B cell (primary cell): ENCODE measurements at regions not wholly inside any gene's neighbourhood (a gene's known extent, or its start where the extent isn't known, plus 50 kb on each side); places are given as distances from the start of the nearest gene placed in this dataset.

ENCODE experiments used
- ATAC-seq: fragments of 200-7000 bp; cut with Tn5 transposase; one replicate; pipeline ENCODE4 v1.10.0; 2021; ENCODE audit warnings: low read depth, mild to moderate bottlenecking, moderate number of reproducible peaks, moderate library complexity
- CTCF ChIA-PET: fragments of 350-600 bp; sonication (Branson Sonifier 250); formaldehyde crosslinking; loops from one replicate; lab custom pipeline; 2021; ENCODE audit warnings: antibody characterized with exemption, inconsistent platforms; lab: Charles Lee
- POLR2A ChIA-PET: fragments of 350-600 bp; sonication (Branson Sonifier 250); formaldehyde crosslinking; loops from one replicate; lab custom pipeline; 2021; ENCODE audit warnings: antibody characterized with exemption; lab: Charles Lee
- DNase-seq: peaks from one replicate; pipeline ENCODE4 v3.0.0; 2013
- H2AFZ ChIP-seq: 2 replicates; pipeline ENCODE4 v1.6.1; 2012; ENCODE audit warnings: mild to moderate bottlenecking, low read depth, low read length; ENCODE audit not compliant: insufficient read depth, poor library complexity, severe bottlenecking
- H3K27ac ChIP-seq, 2 donors: 1 replicate in 1 of 2; 2 replicates in 1 of 2; pipeline ENCODE4 v1.5.1; 2012 to 2013; ENCODE audit warnings: low read length in 2 of 2, mild to moderate bottlenecking in 2 of 2, moderate library complexity in 1 of 2
- H3K27me3 ChIP-seq, 4 experiments: fragments of 200-600 bp in 1 of 4; sonication (generic) in 1 of 4; replicated peaks in 1 of 4; 1 replicate in 2 of 4; 2 replicates in 2 of 4; pipeline versions ENCODE4 v1.6.1 to v1.7.0; 2013 to 2016; ENCODE audit warnings: low read length in 3 of 4, mild to moderate bottlenecking in 2 of 4, mixed read lengths in 1 of 4, moderate library complexity in 1 of 4; ENCODE audit not compliant: insufficient read depth in 4 of 4, control insufficient read depth in 3 of 4; ENCODE audit errors: control extremely low read depth in 1 of 4
- H3K36me3 ChIP-seq, 2 experiments: replicated peaks in 1 of 2; 1 replicate in 1 of 2; 2 replicates in 1 of 2; pipeline versions ENCODE4 v1.6.1 to v1.7.1; 2013; ENCODE audit warnings: low read length in 1 of 2; ENCODE audit not compliant: insufficient read depth in 2 of 2, control insufficient read depth in 1 of 2; ENCODE audit errors: control extremely low read depth in 1 of 2, extremely low read depth in 1 of 2
- H3K4me1 ChIP-seq, 2 donors: fragments of 200-600 bp in 1 of 2; sonication (generic) in 1 of 2; 1 replicate in 1 of 2; 2 replicates in 1 of 2; pipeline versions ENCODE4 v1.5.1 to v1.6.1; 2013 to 2017; ENCODE audit warnings: low read length in 2 of 2; ENCODE audit not compliant: control insufficient read depth in 2 of 2, insufficient read depth in 2 of 2
- H3K4me2 ChIP-seq: replicated peaks from 2 replicates; pipeline ENCODE3; 2012; ENCODE audit warnings: mild to moderate bottlenecking, low read depth, low read length; ENCODE audit not compliant: poor library complexity, severe bottlenecking
- H3K4me3 ChIP-seq, 5 experiments: fragments of 200-600 bp in 1 of 5; sonication (generic) in 1 of 5; 1 replicate in 3 of 5; 2 replicates in 2 of 5; pipeline versions ENCODE4 v1.5.1 to v1.7.0; 2011 to 2016; ENCODE audit warnings: low read length in 4 of 5, mild to moderate bottlenecking in 4 of 5, low read depth in 2 of 5, control low read depth in 1 of 5, moderate library complexity in 1 of 5; ENCODE audit not compliant: insufficient read depth in 1 of 5; ENCODE audit errors: control extremely low read depth in 1 of 5, extremely low read depth in 1 of 5
- H3K79me2 ChIP-seq: fragments of 200-600 bp; sonication (generic); one replicate; pipeline ENCODE4 v1.6.0; 2016; ENCODE audit warnings: low read length; ENCODE audit not compliant: control insufficient read depth, insufficient read depth
- H3K9ac ChIP-seq: fragments of 200-600 bp; sonication (generic); 2 replicates; pipeline ENCODE4 v1.6.1; 2017; ENCODE audit warnings: mild to moderate bottlenecking, low read length, moderate library complexity
- H3K9me3 ChIP-seq, 3 donors: one replicate each; pipeline versions ENCODE4 v1.6.1 to v1.7.1; 2013; ENCODE audit warnings: low read length in 2 of 3; ENCODE audit not compliant: control insufficient read depth in 2 of 3, insufficient read depth in 1 of 3; ENCODE audit errors: control extremely low read depth in 1 of 3
- H4K20me1 ChIP-seq: 2 replicates; pipeline ENCODE4 v1.6.0; 2012; ENCODE audit warnings: mild to moderate bottlenecking, low read length; ENCODE audit not compliant: insufficient read depth, control insufficient read depth, poor library complexity, severe bottlenecking
- H3K27ac Mint-ChIP-seq: one replicate; pipeline ENCODE4 v1.8.0; 2021; ENCODE audit warnings: mixed read lengths
- H3K27me3 Mint-ChIP-seq: one replicate; pipeline ENCODE4 v1.8.0; 2021; ENCODE audit warnings: mixed read lengths
- H3K4me1 Mint-ChIP-seq: one replicate; pipeline ENCODE4 v1.8.0; 2021; ENCODE audit warnings: mixed read lengths
- H3K4me3 Mint-ChIP-seq: one replicate; pipeline ENCODE4 v1.8.0; 2021; ENCODE audit warnings: mixed read lengths
- H3K9me3 Mint-ChIP-seq: one replicate; pipeline ENCODE4 v1.8.0; 2022; ENCODE audit warnings: mixed read lengths; ENCODE audit not compliant: insufficient read depth
- EZH2 ChIP-seq: IDR thresholded peaks from 2 replicates; pipeline ENCODE4 v1.6.1; 2012; ENCODE audit warnings: borderline replicate concordance, low read depth, mild to moderate bottlenecking, moderate library complexity, low read length; ENCODE audit not compliant: insufficient read depth, poor library complexity, severe bottlenecking
- WGBS: methylation state at CpG from one replicate; pipeline ENCODE4 v1.1.5; 2013; ENCODE audit warnings: missing lambda C conversion rate; ENCODE audit not compliant: insufficient coverage; 5-methylcytosine and 5-hydroxymethylcytosine counted together
- intact Hi-C: fragments of 100-400 bp; cut with micrococcal nuclease; formaldehyde crosslinking; loops from one replicate; pipeline ENCODE4 v1.10.0; 2022
- TF ChIP-seq, protein P1 (sequence below): fragments of 200-600 bp; IDR thresholded peaks from one replicate; pipeline ENCODE4 v1.8.0; 2022; ENCODE audit warnings: antibody characterized with exemption, mild to moderate bottlenecking

DNA sequence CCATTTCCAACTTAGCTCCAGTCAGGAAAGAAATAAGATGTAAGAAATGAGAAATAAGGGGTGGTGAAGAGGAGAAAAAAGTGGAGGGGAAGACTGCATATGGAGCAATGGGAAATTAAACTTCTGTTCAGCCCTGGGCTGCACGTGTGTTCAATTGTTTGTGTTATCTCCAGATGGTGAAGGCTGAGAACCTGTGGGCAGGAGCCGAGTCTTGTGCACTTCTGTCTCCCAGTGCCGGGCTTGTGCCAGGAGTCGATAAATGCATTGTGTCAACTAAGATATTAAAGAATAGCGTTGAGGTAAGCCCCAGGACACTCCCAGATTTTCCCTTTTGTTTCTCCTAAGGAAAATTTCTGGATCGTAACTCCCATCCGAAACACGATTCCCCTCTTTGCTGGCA is 98.2 kb downstream of the PRLHR start:
- Histone ChIP-seq H3K9ac (no peak overlapping the region), H4K20me1 (no peaks in the 10 kb centered on the region), H3K9me3 (no peaks in the 10 kb centered on the region), H3K4me1 (no peaks in the 10 kb centered on the region), H3K27ac (no peak overlapping the region), H3K79me2 (no peaks in the 10 kb centered on the region), H3K4me3 (no peak overlapping the region), H3K36me3 (no peaks in the 10 kb centered on the region), H3K27me3 (peaks cover 0 to 5% (median 1%) of the 10 kb centered on the region in 4 experiments), H3K4me2 (no peak overlapping the region), H2AFZ (no peak overlapping the region)
- no peak overlapping the region for H3K27ac Mint-ChIP-seq
- DNase-seq (no peak), ATAC-seq (no peak)
- ChIA-PET POLR2A (no interaction called here), CTCF (no interaction called here)
- H3K27me3 Mint-ChIP-seq = peaks cover 33% of the 10 kb centered on the region
- no peaks in the 10 kb centered on the region for H3K9me3 Mint-ChIP-seq
- no peak overlapping the region for H3K4me3 Mint-ChIP-seq
- TF ChIP-seq, protein P1, sequence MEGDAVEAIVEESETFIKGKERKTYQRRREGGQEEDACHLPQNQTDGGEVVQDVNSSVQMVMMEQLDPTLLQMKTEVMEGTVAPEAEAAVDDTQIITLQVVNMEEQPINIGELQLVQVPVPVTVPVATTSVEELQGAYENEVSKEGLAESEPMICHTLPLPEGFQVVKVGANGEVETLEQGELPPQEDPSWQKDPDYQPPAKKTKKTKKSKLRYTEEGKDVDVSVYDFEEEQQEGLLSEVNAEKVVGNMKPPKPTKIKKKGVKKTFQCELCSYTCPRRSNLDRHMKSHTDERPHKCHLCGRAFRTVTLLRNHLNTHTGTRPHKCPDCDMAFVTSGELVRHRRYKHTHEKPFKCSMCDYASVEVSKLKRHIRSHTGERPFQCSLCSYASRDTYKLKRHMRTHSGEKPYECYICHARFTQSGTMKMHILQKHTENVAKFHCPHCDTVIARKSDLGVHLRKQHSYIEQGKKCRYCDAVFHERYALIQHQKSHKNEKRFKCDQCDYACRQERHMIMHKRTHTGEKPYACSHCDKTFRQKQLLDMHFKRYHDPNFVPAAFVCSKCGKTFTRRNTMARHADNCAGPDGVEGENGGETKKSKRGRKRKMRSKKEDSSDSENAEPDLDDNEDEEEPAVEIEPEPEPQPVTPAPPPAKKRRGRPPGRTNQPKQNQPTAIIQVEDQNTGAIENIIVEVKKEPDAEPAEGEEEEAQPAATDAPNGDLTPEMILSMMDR = no peak
- no peak for TF ChIP-seq EZH2
- 93% methylated on average over 5 of the region's 8 CpGs for WGBS
- H3K4me1 Mint-ChIP-seq = no peaks in the 10 kb centered on the region
- intact Hi-C loops = no loop called here

DNA sequence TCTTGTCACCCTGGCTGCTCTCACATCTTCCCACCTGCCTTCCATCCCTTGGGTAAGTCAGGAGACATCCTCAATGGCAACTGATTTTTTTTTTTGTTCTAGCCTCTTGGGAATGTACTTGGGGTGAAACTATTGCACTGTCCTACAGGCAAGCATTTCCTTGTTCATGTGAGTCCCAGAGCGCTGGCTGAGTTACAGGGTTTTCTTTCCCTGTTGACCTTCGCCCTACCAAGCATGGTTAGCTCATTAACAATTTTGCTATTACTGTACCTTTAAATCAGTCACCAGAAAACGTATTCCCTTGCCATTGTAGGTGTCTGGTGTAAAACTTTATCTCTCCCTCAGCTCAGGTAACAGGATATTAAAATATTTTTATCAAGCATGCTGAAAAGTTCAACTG is 98.9 kb downstream of the PRLHR start:
- ATAC-seq (no peak), DNase-seq (no peak)
- Histone ChIP-seq H2AFZ (no peak overlapping the region), H3K36me3 (no peaks in the 10 kb centered on the region), H3K4me1 (no peaks in the 10 kb centered on the region), H3K27me3 (peaks cover 0 to 5% (median 1%) of the 10 kb centered on the region in 4 experiments), H3K9me3 (no peaks in the 10 kb centered on the region), H3K79me2 (no peaks in the 10 kb centered on the region), H3K4me3 (no peak overlapping the region), H3K9ac (no peak overlapping the region), H4K20me1 (no peaks in the 10 kb centered on the region), H3K27ac (no peak overlapping the region), H3K4me2 (no peak overlapping the region)
- no peaks in the 10 kb centered on the region for H3K4me1 Mint-ChIP-seq
- no peak overlapping the region for H3K27ac Mint-ChIP-seq
- no CpG with 5 or more reads among the region's 3 CpGs for WGBS
- no peak for TF ChIP-seq EZH2
- TF ChIP-seq, protein P1 = no peak
- no peak overlapping the region for H3K4me3 Mint-ChIP-seq
- intact Hi-C loops = no loop called here
- H3K27me3 Mint-ChIP-seq = peaks cover 33% of the 10 kb centered on the region
- CTCF ChIA-PET = no interaction called here
- POLR2A ChIA-PET = no interaction called here
- no peaks in the 10 kb centered on the region for H3K9me3 Mint-ChIP-seq
